ENCODE measurements at regions not wholly inside any gene's neighbourhood (a gene's known extent, or its start where the extent isn't known, plus 50 kb on each side); places are given as distances from the start of the nearest gene placed in this dataset.
A peak's percentile ranks its signal among the peaks of the same experiment; 100 is the strongest.

DNA sequence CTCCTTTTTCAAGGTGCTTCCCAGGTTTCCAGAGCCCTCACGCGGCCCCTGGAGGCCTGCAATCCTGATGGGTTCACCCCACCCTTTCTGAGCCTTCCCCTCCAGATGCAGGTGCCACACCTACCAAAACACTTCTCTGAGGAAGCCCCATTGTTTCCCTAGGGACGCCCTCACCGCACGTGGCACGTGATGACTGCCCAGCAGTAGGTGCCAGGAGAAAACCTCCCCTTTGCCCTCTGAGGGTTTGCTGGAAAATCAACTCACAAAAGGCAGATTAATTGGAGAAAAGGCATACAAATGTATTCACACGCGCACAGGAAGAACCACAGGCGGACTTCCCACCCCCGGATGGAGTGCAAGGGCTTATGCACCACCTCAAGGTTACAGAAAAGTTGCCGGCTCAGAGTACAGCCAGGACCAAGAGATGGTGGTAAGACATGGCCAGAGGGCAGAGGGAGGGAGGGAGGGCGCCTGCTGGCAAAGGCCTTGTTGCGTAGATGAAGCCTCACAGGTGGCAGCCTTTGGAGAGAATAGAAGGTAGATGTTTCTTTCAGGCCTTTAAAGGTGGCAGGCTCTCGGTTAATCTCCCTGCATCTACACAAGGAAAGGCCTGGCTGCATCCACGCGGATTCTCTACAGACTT lies 269.4 kb upstream of the RAB6C start:
- Histone ChIP-seq H3K27ac (ENCODE audit: extremely low read depth, low read depth, low read length) (no peak overlapping the region), H3K4me3 (no peak overlapping the region), H3K9ac (ENCODE audit: insufficient read depth in 1 of 2, low read depth in 2 of 2, low read length in 2 of 2) (no peak overlapping the region), H3K4me2 (ENCODE audit: insufficient read depth, low read length) (no peak overlapping the region), H3K9me3 (replicated peaks; ENCODE audit: control insufficient read depth, insufficient read depth, low read depth, low read length) (no peaks in the 10 kb centered on the region), H3K36me3 (ENCODE audit: control insufficient read depth, insufficient read depth, low read length) (no peaks in the 10 kb centered on the region), H3K79me2 (ENCODE audit: control insufficient read depth, insufficient read depth, low read length) (no peaks in the 10 kb centered on the region), H4K20me1 (replicated peaks; ENCODE audit: control insufficient read depth, insufficient read depth, low read length) (no peaks in the 10 kb centered on the region), H3K27me3 (ENCODE audit: control insufficient read depth in 2 of 2, insufficient read depth in 2 of 2, low read length in 2 of 2) (peaks cover 0 to 17% of the 10 kb centered on the region in 2 experiments; a peak in 3 of 5 replicates), H3K4me1 (replicated peaks in 1 of 2; ENCODE audit: control insufficient read depth in 2 of 2, insufficient read depth in 2 of 2, low read length in 2 of 2) (no peaks in the 10 kb centered on the region), H3K9me1 (ENCODE audit: control insufficient read depth, insufficient read depth, low read length) (no peaks in the 10 kb centered on the region), H2AFZ (ENCODE audit: low read depth, low read length) (no peak overlapping the region)
- 0% methylated on average over 15 of the region's 16 CpGs for WGBS (ENCODE audit: insufficient coverage, low coverage, missing lambda C conversion rate)
- intact Hi-C loops (cut with micrococcal nuclease) = no loop called here
- in situ Hi-C loops (cut with MboI) = no loop called here
- POLR2A ChIA-PET = no interaction called here
- CTCF ChIA-PET (ENCODE audit: low intra/inter-chr PET ratio) = no interaction called here
- TF ChIP-seq KLF16 (IDR thresholded peaks at IDR 0.05) = no peak
- no peak for TF ChIP-seq FOXK2 (conservative IDR thresholded peaks at IDR 0.05 in 1 of 2, IDR thresholded peaks at IDR 0.05 in 1 of 2; ENCODE audit: low read depth in 2 of 2)
- no peak for TF ChIP-seq ZBTB1 (CRISPR knock-in tag; IDR thresholded peaks at IDR 0.05; ENCODE audit: borderline replicate concordance, low read depth)
- TF ChIP-seq C11orf30 (IDR thresholded peaks at IDR 0.05; ENCODE audit: low read depth) = no peak
- no peak for ATAC-seq
- no peak for FAIRE-seq
- no TSS peak for BruUV-seq (replicated peaks)
- DNase-seq (ENCODE audit: extremely low read depth in 1 of 4, low spot score in 3 of 4) = no peak

DNA sequence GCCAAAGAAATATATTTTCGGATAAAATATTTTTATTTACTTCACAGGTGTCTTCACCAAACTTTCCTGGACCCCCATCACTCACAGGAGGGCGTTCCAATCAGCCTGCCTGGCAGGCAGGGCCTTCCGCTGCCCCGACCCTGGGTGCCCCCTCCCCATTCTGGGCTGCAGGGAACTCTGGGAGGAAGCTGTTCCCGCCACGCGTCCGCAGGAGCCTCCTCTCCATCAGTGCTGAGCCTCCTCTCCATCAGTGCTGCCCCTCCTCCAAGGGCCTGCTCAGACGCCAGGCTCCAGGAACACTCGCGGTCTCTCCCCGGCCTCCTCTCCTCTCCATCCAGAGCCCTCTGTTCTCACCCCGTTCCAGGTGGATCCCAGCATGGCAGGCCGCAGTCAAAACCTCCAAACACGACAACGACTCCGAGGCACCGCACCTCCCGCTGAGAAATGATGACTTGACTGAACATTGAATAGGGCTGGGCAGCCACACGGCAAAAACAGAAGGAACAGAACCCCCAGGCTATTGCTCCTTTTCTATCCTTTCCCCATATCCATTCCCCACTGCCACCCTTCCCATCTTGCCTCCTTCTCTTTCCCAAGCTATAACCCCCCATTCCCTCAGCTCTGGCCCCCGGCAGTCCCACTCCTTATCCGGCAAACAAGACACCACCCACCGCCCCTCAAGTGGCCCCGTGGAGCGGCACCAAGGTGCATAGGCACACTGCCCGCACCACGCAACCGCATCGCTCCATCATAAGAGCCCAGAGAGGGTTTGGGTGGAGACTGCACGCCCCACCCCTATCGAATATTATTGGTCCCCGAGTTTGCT lies 268.6 kb upstream of the RAB6C start:
- ChIA-PET CTCF (ENCODE audit: low intra/inter-chr PET ratio) (no interaction called here), POLR2A (no interaction called here)
- H3K9me3 ChIP-seq (replicated peaks; ENCODE audit: control insufficient read depth, insufficient read depth, low read depth, low read length) = no peaks in the 10 kb centered on the region
- no peak overlapping the region for H3K27ac ChIP-seq (ENCODE audit: extremely low read depth, low read depth, low read length)
- H4K20me1 ChIP-seq (replicated peaks; ENCODE audit: control insufficient read depth, insufficient read depth, low read length) = no peaks in the 10 kb centered on the region
- in situ Hi-C loops (cut with MboI) = no loop called here
- 0 out of 2 replicates have a peak, but pooled peaks have one; percentile 4 for TF ChIP-seq C11orf30 (IDR thresholded peaks at IDR 0.05; ENCODE audit: low read depth)
- TF ChIP-seq SNAPC5 (CRISPR knock-in tag; IDR thresholded peaks at IDR 0.05) = no peak
- no peak for TF ChIP-seq MEF2D (tag; conservative IDR thresholded peaks at IDR 0.05; ENCODE audit: low read depth)
- no peak for TF ChIP-seq ZNF586 (CRISPR knock-in tag; conservative IDR thresholded peaks at IDR 0.05)
- no peak for TF ChIP-seq XRCC3 (IDR thresholded peaks at IDR 0.05)
- FAIRE-seq (no peak), ATAC-seq (no peak), DNase-seq (ENCODE audit: extremely low read depth in 1 of 4, low spot score in 3 of 4) (no peak)
- no peak overlapping the region for H2AFZ ChIP-seq (ENCODE audit: low read depth, low read length)
- H3K79me2 ChIP-seq (ENCODE audit: control insufficient read depth, insufficient read depth, low read length) = no peaks in the 10 kb centered on the region
- no peaks in the 10 kb centered on the region for H3K4me1 ChIP-seq (replicated peaks in 1 of 2; ENCODE audit: control insufficient read depth in 2 of 2, insufficient read depth in 2 of 2, low read length in 2 of 2)
- intact Hi-C loops (cut with micrococcal nuclease) = no loop called here
- no peaks in the 10 kb centered on the region for H3K9me1 ChIP-seq (ENCODE audit: control insufficient read depth, insufficient read depth, low read length)
- no peaks in the 10 kb centered on the region for H3K36me3 ChIP-seq (ENCODE audit: control insufficient read depth, insufficient read depth, low read length)
- no TSS peak for BruUV-seq (replicated peaks)
- H3K4me2 ChIP-seq (ENCODE audit: insufficient read depth, low read length) = no peak overlapping the region
- H3K27me3 ChIP-seq (ENCODE audit: control insufficient read depth in 2 of 2, insufficient read depth in 2 of 2, low read length in 2 of 2) = peaks cover 2 to 17% of the 10 kb centered on the region in 2 experiments; a peak in 3 of 5 replicates
- H3K9ac ChIP-seq (ENCODE audit: insufficient read depth in 1 of 2, low read depth in 2 of 2, low read length in 2 of 2) = no peak overlapping the region; a peak in 1 of 4 replicates
- H3K4me3 ChIP-seq = no peak overlapping the region
- under 1% methylated on average over 25 of the region's 32 CpGs for WGBS (ENCODE audit: insufficient coverage, low coverage, missing lambda C conversion rate)
